SU-DHL-6 (cell line): ENCODE measurements at regions not wholly inside any gene's neighbourhood (a gene's known extent, or its start where the extent isn't known, plus 50 kb on each side); places are given as distances from the start of the nearest gene placed in this dataset.

Experiments used
- H2AFZ ChIP-seq: fragments of 200-600 bp; sonication (generic); 2 replicates; pipeline ENCODE4 v1.6.1; 2014; ENCODE audit warnings: low read depth, mild to moderate bottlenecking, moderate library complexity, mixed read lengths, antibody characterized with exemption, low read length; ENCODE audit not compliant: severe bottlenecking
- H3F3A ChIP-seq: fragments of 200-600 bp; shearing (Covaris generic); 2 replicates; pipeline ENCODE4 v1.6.0; 2016; ENCODE audit warnings: antibody characterized with exemption, mild to moderate bottlenecking; ENCODE audit not compliant: insufficient read depth
- H3K27ac ChIP-seq: fragments of 200-600 bp; sonication (generic); 2 replicates; pipeline ENCODE4 v1.5.1; 2016; ENCODE audit warnings: low read depth, mild to moderate bottlenecking, low read length, moderate library complexity, mixed read lengths
- H3K27me3 ChIP-seq: fragments of 200-600 bp; sonication (generic), shearing (Covaris generic); 2 replicates; pipeline ENCODE4 v1.6.0; 2014; ENCODE audit warnings: mild to moderate bottlenecking, low read length
- H3K36me3 ChIP-seq: fragments of 200-600 bp; sonication (generic); 2 replicates; pipeline ENCODE4 v1.6.1; 2014; ENCODE audit warnings: mild to moderate bottlenecking, low read length, mixed read lengths
- H3K4me2 ChIP-seq: fragments of 300-600, 200-600 bp; shearing (Covaris generic), sonication (generic); 2 replicates; pipeline ENCODE4 v1.6.0; 2014; ENCODE audit warnings: low read length, low read depth, mild to moderate bottlenecking; ENCODE audit not compliant: poor library complexity, severe bottlenecking
- H3K4me3 ChIP-seq: fragments of 200-600 bp; sonication (generic); 2 replicates; pipeline ENCODE4 v1.5.1; 2014; ENCODE audit warnings: antibody characterized with exemption, low read length, mild to moderate bottlenecking, mixed read lengths; ENCODE audit not compliant: insufficient read depth, poor library complexity, severe bottlenecking
- H3K79me2 ChIP-seq: fragments of 200-600 bp; sonication (generic); 2 replicates; pipeline ENCODE4 v1.6.1; 2014; ENCODE audit warnings: mild to moderate bottlenecking, low read length, moderate library complexity; ENCODE audit not compliant: insufficient read depth
- H3K9ac ChIP-seq: fragments of 200-600 bp; sonication (generic); 2 replicates; pipeline ENCODE4 v1.7.0; 2014; ENCODE audit warnings: mild to moderate bottlenecking, low read length
- H3K9me2 ChIP-seq: fragments of 200-600 bp; sonication (generic); replicated peaks from 2 replicates; pipeline ENCODE4 v1.6.1; 2014; ENCODE audit warnings: low read length; ENCODE audit not compliant: insufficient read depth
- H3K9me3 ChIP-seq: fragments of 200-600 bp; sonication (generic); 2 replicates; pipeline ENCODE4 v1.6.1; 2014; ENCODE audit warnings: low read length, mixed read lengths; ENCODE audit not compliant: insufficient read depth
- H4K20me1 ChIP-seq: fragments of 200-600 bp; sonication (generic); 2 replicates; pipeline ENCODE4 v1.6.1; 2014; ENCODE audit warnings: low read depth, mild to moderate bottlenecking, antibody characterized with exemption, low read length, moderate library complexity, mixed read lengths
- CTCF ChIP-seq: fragments of 200-600 bp; sonication (generic); IDR thresholded peaks from one replicate; pipeline ENCODE4 v1.5.1; 2017; ENCODE audit warnings: antibody characterized with exemption, mild to moderate bottlenecking, low read length, moderate library complexity; ENCODE audit not compliant: insufficient read depth, poor library complexity, severe bottlenecking
- EZH2phosphoT487 ChIP-seq: fragments of 200-600 bp; sonication (generic), shearing (Covaris generic); conservative IDR thresholded peaks from 2 replicates; pipeline ENCODE4 v1.6.1; 2018; ENCODE audit warnings: mild to moderate bottlenecking, antibody characterized with exemption, low read length, moderate library complexity, mixed read lengths

- Histone ChIP-seq H3K27ac (no peak overlapping the region), H4K20me1 (no peaks in the 10 kb centered on the region), H3K9ac (no peak overlapping the region), H3K9me3 (no peaks in the 10 kb centered on the region), H3K4me2 (no peak overlapping the region), H3K9me2 (no peaks in the 10 kb centered on the region), H3K79me2 (no peaks in the 10 kb centered on the region), H3K4me3 (no peak overlapping the region), H3K36me3 (no peaks in the 10 kb centered on the region), H3F3A (no peaks in the 10 kb centered on the region), H3K27me3 (no peaks in the 10 kb centered on the region), H2AFZ (no peak overlapping the region)
- no peak for TF ChIP-seq CTCF
- TF ChIP-seq EZH2phosphoT487, result no peak
Measured at GRCh38 chr3:107130089-107130700, 247.0 kb upstream of the CCDC54 start.

- TF ChIP-seq EZH2phosphoT487, result no peak
- TF ChIP-seq CTCF, result no peak
- no peak overlapping the region for H3K9ac ChIP-seq
- no peaks in the 10 kb centered on the region for H3F3A ChIP-seq
- no peak overlapping the region for H3K4me2 ChIP-seq
- H3K79me2 ChIP-seq, result no peaks in the 10 kb centered on the region
- no peaks in the 10 kb centered on the region for H3K9me2 ChIP-seq
- no peaks in the 10 kb centered on the region for H3K9me3 ChIP-seq
- no peak overlapping the region for H2AFZ ChIP-seq
- H4K20me1 ChIP-seq, result no peaks in the 10 kb centered on the region
- no peak overlapping the region for H3K4me3 ChIP-seq
- H3K36me3 ChIP-seq, result no peaks in the 10 kb centered on the region
- no peaks in the 10 kb centered on the region for H3K27me3 ChIP-seq
- H3K27ac ChIP-seq, result no peak overlapping the region
Measured at GRCh38 chr3:107132674-107133073, 244.6 kb upstream of the CCDC54 start.

GRCh38 chr3:107133891-107134290 lies 243.3 kb upstream of the CCDC54 start:
- Histone ChIP-seq H3K9me2 (no peaks in the 10 kb centered on the region), H4K20me1 (no peaks in the 10 kb centered on the region), H3K36me3 (no peaks in the 10 kb centered on the region), H3K9ac (no peak overlapping the region), H3K79me2 (no peaks in the 10 kb centered on the region), H3K4me3 (no peak overlapping the region), H3K27me3 (no peaks in the 10 kb centered on the region), H3K9me3 (no peaks in the 10 kb centered on the region), H2AFZ (no peak overlapping the region), H3F3A (no peaks in the 10 kb centered on the region), H3K4me2 (no peak overlapping the region), H3K27ac (no peak overlapping the region)
- TF ChIP-seq EZH2phosphoT487 (no peak), CTCF (no peak)
